ENCODE measurements at regions not wholly inside any gene's neighbourhood (a gene's known extent, or its start where the extent isn't known, plus 50 kb on each side); places are given as distances from the start of the nearest gene placed in this dataset.

DNA sequence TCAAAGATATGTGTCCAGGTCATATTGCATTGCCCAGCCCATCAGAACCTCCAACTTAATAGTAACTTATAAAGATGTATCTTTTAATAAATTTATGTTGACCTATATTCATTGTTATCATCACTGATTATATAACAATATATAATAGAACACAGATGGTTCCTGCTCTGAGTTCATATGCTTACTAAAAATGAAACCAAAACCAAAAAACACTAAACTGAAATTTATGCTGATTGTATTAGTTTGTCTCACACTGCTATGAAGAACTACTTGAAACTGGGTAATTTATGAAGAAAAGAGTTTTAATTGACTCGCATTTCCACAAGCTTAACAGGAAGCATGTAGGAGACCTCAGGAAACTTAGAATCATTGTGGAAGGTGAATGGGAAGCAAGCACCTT lies 462.5 kb upstream of the TYRP1 start:
- H3K4me1 Mint-ChIP-seq, result no peaks in the 10 kb centered on the region
- peaks cover 7% of the 10 kb centered on the region for H3K36me3 Mint-ChIP-seq
- H3K27me3 Mint-ChIP-seq (ENCODE audit: low read depth), result no peaks in the 10 kb centered on the region
- DNase-seq (ENCODE audit: low spot score in 2 of 2, unreplicated experiment in 2 of 2), result no peak
- no peak overlapping the region for H3K27ac Mint-ChIP-seq
- TF ChIP-seq, protein P1, sequence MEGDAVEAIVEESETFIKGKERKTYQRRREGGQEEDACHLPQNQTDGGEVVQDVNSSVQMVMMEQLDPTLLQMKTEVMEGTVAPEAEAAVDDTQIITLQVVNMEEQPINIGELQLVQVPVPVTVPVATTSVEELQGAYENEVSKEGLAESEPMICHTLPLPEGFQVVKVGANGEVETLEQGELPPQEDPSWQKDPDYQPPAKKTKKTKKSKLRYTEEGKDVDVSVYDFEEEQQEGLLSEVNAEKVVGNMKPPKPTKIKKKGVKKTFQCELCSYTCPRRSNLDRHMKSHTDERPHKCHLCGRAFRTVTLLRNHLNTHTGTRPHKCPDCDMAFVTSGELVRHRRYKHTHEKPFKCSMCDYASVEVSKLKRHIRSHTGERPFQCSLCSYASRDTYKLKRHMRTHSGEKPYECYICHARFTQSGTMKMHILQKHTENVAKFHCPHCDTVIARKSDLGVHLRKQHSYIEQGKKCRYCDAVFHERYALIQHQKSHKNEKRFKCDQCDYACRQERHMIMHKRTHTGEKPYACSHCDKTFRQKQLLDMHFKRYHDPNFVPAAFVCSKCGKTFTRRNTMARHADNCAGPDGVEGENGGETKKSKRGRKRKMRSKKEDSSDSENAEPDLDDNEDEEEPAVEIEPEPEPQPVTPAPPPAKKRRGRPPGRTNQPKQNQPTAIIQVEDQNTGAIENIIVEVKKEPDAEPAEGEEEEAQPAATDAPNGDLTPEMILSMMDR (IDR thresholded peaks at IDR 0.05; ENCODE audit: unreplicated experiment), result no peak
- H3K9me3 Mint-ChIP-seq, result peaks cover 24% of the 10 kb centered on the region
- H3K4me3 Mint-ChIP-seq, result no peak overlapping the region

DNA sequence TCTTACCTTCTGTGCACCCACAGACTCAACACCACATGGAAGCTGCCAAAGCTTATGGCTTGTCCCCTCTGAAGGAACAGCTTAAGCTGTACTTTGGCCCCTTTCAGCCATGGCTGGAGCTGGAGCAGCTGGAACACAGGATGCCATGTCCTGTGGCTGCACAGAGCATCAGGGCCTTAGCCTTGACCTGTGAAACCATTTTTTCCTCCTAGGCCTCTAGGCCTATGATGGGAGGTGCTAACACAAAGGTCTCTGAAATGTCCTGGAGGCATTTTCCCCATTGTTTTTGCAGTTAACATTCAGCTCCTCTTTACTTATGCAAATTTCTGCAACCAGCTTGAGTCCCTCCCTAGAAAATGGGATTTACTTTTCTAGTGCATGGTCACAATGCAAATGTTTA lies 461.4 kb upstream of the TYRP1 start:
- H3K4me3 Mint-ChIP-seq, result no peak overlapping the region
- peaks cover 7% of the 10 kb centered on the region for H3K36me3 Mint-ChIP-seq
- DNase-seq (ENCODE audit: low spot score in 2 of 2, unreplicated experiment in 2 of 2), result no peak
- no peaks in the 10 kb centered on the region for H3K27me3 Mint-ChIP-seq (ENCODE audit: low read depth)
- TF ChIP-seq, protein P1 (IDR thresholded peaks at IDR 0.05; ENCODE audit: unreplicated experiment), result no peak
- H3K9me3 Mint-ChIP-seq, result peaks cover 24% of the 10 kb centered on the region
- H3K4me1 Mint-ChIP-seq, result no peaks in the 10 kb centered on the region
- no peak overlapping the region for H3K27ac Mint-ChIP-seq

DNA sequence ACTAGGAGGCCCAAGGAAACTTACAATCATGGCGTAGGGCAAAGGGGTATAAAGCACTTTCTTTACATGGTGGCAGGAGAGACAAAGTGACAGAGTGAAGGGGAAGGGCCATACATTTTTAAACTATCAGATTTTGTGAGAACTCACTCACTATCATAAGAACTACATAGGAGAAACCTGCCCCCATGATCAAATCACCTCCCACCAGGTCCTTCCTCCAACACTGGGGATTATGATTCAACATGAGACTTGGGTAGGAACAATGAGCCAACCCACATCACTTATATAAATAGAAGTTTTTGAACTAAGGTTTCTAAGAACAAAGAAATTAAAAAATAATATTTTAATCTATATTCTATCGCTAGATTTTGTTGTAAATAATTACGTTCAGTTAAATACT lies 460.3 kb upstream of the TYRP1 start:
- H3K36me3 Mint-ChIP-seq, result peaks cover 7% of the 10 kb centered on the region
- no peak overlapping the region for H3K27ac Mint-ChIP-seq
- H3K4me3 Mint-ChIP-seq, result no peak overlapping the region
- no peaks in the 10 kb centered on the region for H3K27me3 Mint-ChIP-seq (ENCODE audit: low read depth)
- no peaks in the 10 kb centered on the region for H3K4me1 Mint-ChIP-seq
- TF ChIP-seq, protein P1 (IDR thresholded peaks at IDR 0.05; ENCODE audit: unreplicated experiment), result no peak
- H3K9me3 Mint-ChIP-seq, result peaks cover 30% of the 10 kb centered on the region
- DNase-seq (ENCODE audit: low spot score in 2 of 2, unreplicated experiment in 2 of 2), result no peak

DNA sequence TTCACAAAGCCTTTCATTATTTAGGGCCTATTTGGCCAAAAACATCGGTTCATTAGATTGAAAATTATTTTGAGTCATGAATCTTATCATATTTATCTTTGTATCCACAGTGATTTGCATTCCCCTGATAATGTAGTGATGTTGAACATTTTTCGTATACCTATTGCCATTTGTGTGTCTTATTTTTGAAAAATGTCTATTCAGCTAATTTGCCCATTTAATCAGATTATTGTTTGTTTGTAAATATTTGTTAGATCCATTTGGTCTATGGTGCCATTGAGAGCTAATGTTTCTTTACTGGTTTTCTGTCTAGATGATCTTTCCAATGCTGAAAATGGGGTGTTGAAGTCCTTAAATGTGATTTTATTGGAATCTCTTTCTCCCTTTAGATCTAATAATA lies 439.2 kb upstream of the TYRP1 start:
- TF ChIP-seq, protein P1 (IDR thresholded peaks at IDR 0.05; ENCODE audit: unreplicated experiment), result no peak
- peaks cover 44% of the 10 kb centered on the region for H3K9me3 Mint-ChIP-seq
- no peaks in the 10 kb centered on the region for H3K4me1 Mint-ChIP-seq
- no peaks in the 10 kb centered on the region for H3K27me3 Mint-ChIP-seq (ENCODE audit: low read depth)
- no peak overlapping the region for H3K27ac Mint-ChIP-seq
- H3K36me3 Mint-ChIP-seq, result peaks cover 8% of the 10 kb centered on the region
- no peak for DNase-seq (ENCODE audit: low spot score in 2 of 2, unreplicated experiment in 2 of 2)
- H3K4me3 Mint-ChIP-seq, result no peak overlapping the region

DNA sequence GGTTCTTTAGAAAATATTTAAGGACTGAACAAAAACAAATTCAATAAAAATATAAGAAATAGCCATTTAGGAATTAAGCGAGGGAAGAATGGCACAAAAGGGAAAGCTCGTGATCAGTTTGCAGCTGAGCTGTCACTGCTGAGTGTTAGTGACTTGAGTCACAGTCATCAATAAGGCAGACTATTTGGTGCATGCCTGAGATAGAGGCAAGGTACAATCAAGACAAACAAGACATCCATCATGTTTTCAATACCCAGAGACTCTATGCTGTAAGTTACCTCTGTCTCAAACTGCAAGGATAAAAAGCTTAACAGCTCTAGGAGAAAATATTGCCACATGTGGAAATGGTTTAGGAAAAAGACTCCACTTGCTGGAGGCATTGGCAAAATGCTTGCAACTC lies 426.4 kb upstream of the TYRP1 start:
- DNase-seq (ENCODE audit: low spot score in 2 of 2, unreplicated experiment in 2 of 2), result no peak
- Mint-ChIP-seq H3K27ac (no peak overlapping the region), H3K27me3 (ENCODE audit: low read depth) (no peaks in the 10 kb centered on the region), H3K36me3 (no peaks in the 10 kb centered on the region), H3K9me3 (peaks cover 5% of the 10 kb centered on the region), H3K4me3 (no peak overlapping the region), H3K4me1 (peaks cover 11% of the 10 kb centered on the region)
- TF ChIP-seq, protein P1 (IDR thresholded peaks at IDR 0.05; ENCODE audit: unreplicated experiment), result no peak

DNA sequence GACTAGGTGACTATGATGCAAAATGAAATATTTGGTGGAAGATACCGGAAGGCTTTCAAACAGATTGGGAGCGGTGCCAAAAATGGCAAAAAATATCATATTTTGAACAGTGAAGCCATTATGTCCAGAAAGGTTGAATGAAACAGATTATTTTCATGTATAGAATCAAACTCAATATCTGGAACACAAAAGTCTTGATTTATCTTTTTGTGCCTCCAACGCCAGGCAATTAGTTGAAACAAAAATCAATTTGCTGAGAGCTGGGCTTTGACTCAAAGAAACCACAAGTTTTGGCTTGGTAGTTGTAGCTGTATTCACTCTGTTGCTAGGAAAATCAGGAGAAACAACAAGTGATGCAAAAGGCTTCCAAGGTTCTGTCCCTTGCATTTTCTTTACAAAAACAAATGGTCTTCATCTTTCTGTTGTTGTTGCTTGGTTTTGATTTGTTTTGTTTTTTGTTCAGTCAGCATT lies 421.7 kb upstream of the TYRP1 start:
- TF ChIP-seq, protein P1 (IDR thresholded peaks at IDR 0.05; ENCODE audit: unreplicated experiment), result no peak
- H3K36me3 Mint-ChIP-seq, result no peaks in the 10 kb centered on the region
- peaks cover 5% of the 10 kb centered on the region for H3K9me3 Mint-ChIP-seq
- H3K27me3 Mint-ChIP-seq (ENCODE audit: low read depth), result no peaks in the 10 kb centered on the region
- peaks cover 44% of the 10 kb centered on the region for H3K4me1 Mint-ChIP-seq
- no peak for DNase-seq (ENCODE audit: low spot score in 2 of 2, unreplicated experiment in 2 of 2)
- H3K4me3 Mint-ChIP-seq, result no peak overlapping the region
- H3K27ac Mint-ChIP-seq, result no peak overlapping the region
